Neuronal stem cell (in vitro differentiated cells): ENCODE measurements at regions not wholly inside any gene's neighbourhood (a gene's known extent, or its start where the extent isn't known, plus 50 kb on each side); places are given as distances from the start of the nearest gene placed in this dataset.
"Not testable (repeated sequence)": the region's sequence is repeated elsewhere in the genome, so short reads cannot be mapped to it uniquely, and the experiment has no call there.

Source experiments
- DNase-seq: peaks from one replicate; pipeline ENCODE4 v3.0.0-alpha.2; 2013; ENCODE audit warnings: low spot score
- H2AFZ ChIP-seq: one replicate; pipeline ENCODE4 v1.6.1; 2013; ENCODE audit warnings: mild to moderate bottlenecking, low read length, inconsistent platforms
- H2AK5ac ChIP-seq: 2 replicates; pipeline ENCODE4 v1.6.1; 2013; ENCODE audit warnings: low read depth, mild to moderate bottlenecking, inconsistent platforms, low read length, moderate library complexity, mixed read lengths
- H2BK120ac ChIP-seq: 2 replicates; pipeline ENCODE4 v1.6.1; 2013; ENCODE audit warnings: low read depth, mild to moderate bottlenecking, inconsistent platforms, low read length, moderate library complexity, mixed read lengths
- H2BK12ac ChIP-seq: one replicate; pipeline ENCODE4 v1.6.1; 2013; ENCODE audit warnings: low read length, inconsistent platforms
- H2BK15ac ChIP-seq: 2 replicates; pipeline ENCODE4 v1.6.1; 2013; ENCODE audit warnings: mild to moderate bottlenecking, low read length, inconsistent platforms, mixed read lengths
- H2BK5ac ChIP-seq: one replicate; pipeline ENCODE4 v1.6.1; 2013; ENCODE audit warnings: inconsistent platforms, mild to moderate bottlenecking, low read length, moderate library complexity
- H3K14ac ChIP-seq: one replicate; pipeline ENCODE4 v1.6.1; 2013; ENCODE audit warnings: low read length, inconsistent platforms
- H3K18ac ChIP-seq: 2 replicates; pipeline ENCODE4 v1.6.1; 2013; ENCODE audit warnings: low read length, inconsistent platforms
- H3K23ac ChIP-seq: 2 replicates; pipeline ENCODE4 v1.6.1; 2013; ENCODE audit warnings: low read depth, mild to moderate bottlenecking, mixed read lengths, low read length, inconsistent platforms; ENCODE audit not compliant: poor library complexity
- H3K27ac ChIP-seq: replicated peaks from 3 replicates; pipeline ENCODE4 v1.5.1; 2013; ENCODE audit warnings: low read length, inconsistent platforms
- H3K27me3 ChIP-seq, 3 experiments: 2 replicates each; pipeline ENCODE4 v1.6.1; 2013; ENCODE audit warnings: low read length in 3 of 3, mild to moderate bottlenecking in 2 of 3, inconsistent platforms in 1 of 3, low read depth in 1 of 3, mixed read lengths in 1 of 3, moderate library complexity in 1 of 3; ENCODE audit not compliant: control insufficient read depth in 3 of 3, insufficient read depth in 3 of 3
- H3K36me3 ChIP-seq, 2 donors: replicated peaks in 1 of 2; 2 replicates each; pipeline ENCODE4 v1.6.1; 2013; ENCODE audit warnings: low read length in 2 of 2; ENCODE audit not compliant: control insufficient read depth in 2 of 2, insufficient read depth in 2 of 2
- H3K4ac ChIP-seq: 2 replicates; pipeline ENCODE4 v1.6.1; 2013; ENCODE audit warnings: inconsistent platforms, mild to moderate bottlenecking, low read length, moderate library complexity
- H3K4me1 ChIP-seq, 2 donors: 1 replicate in 1 of 2; 2 replicates in 1 of 2; pipeline ENCODE4 v1.6.1; 2013; ENCODE audit warnings: low read length in 2 of 2, low read depth in 1 of 2; ENCODE audit not compliant: control insufficient read depth in 2 of 2, insufficient read depth in 1 of 2
- H3K4me2 ChIP-seq: one replicate; pipeline ENCODE4 v1.6.1; 2013; ENCODE audit warnings: mild to moderate bottlenecking, low read length, inconsistent platforms; ENCODE audit not compliant: insufficient read depth, poor library complexity, severe bottlenecking
- H3K4me3 ChIP-seq, 2 donors: 2 replicates each; pipeline ENCODE4 v1.5.1; 2013; ENCODE audit warnings: low read length in 2 of 2, mild to moderate bottlenecking in 2 of 2, inconsistent platforms in 1 of 2, moderate library complexity in 1 of 2
- H3K79me1 ChIP-seq: one replicate; pipeline ENCODE4 v1.6.1; 2013; ENCODE audit warnings: low read depth, mild to moderate bottlenecking, inconsistent platforms, low read length, moderate library complexity
- H3K9ac ChIP-seq: one replicate; pipeline ENCODE4 v1.6.1; 2013; ENCODE audit warnings: mild to moderate bottlenecking, low read depth, low read length, inconsistent platforms; ENCODE audit not compliant: poor library complexity
- H3K9me3 ChIP-seq, 2 donors: replicated peaks in 1 of 2; 2 replicates each; pipeline versions ENCODE3 to v1.6.1; 2013; ENCODE audit warnings: low read length in 2 of 2, mild to moderate bottlenecking in 2 of 2, inconsistent platforms in 1 of 2, low read depth in 1 of 2, mixed read lengths in 1 of 2, moderate library complexity in 1 of 2; ENCODE audit not compliant: control insufficient read depth in 2 of 2, insufficient read depth in 1 of 2
- H4K8ac ChIP-seq: one replicate; pipeline ENCODE4 v1.6.1; 2013; ENCODE audit warnings: low read depth, mild to moderate bottlenecking, inconsistent platforms, low read length, moderate library complexity
- H4K91ac ChIP-seq: one replicate; pipeline ENCODE4 v1.6.1; 2013; ENCODE audit warnings: low read length, low read depth, mild to moderate bottlenecking, inconsistent platforms; ENCODE audit not compliant: poor library complexity
- WGBS, 2 donors: extraction: QIAGEN DNeasy Blood & Tissue Kit; methylation state at CpG; one replicate each; pipeline ENCODE4 v1.1.7; 2013; ENCODE audit warnings: missing lambda C conversion rate in 2 of 2, mixed read lengths in 1 of 2; ENCODE audit not compliant: insufficient read length in 2 of 2, insufficient replicate concordance in 1 of 2; ENCODE audit errors: extremely low coverage in 2 of 2; 5-methylcytosine and 5-hydroxymethylcytosine counted together

DNA sequence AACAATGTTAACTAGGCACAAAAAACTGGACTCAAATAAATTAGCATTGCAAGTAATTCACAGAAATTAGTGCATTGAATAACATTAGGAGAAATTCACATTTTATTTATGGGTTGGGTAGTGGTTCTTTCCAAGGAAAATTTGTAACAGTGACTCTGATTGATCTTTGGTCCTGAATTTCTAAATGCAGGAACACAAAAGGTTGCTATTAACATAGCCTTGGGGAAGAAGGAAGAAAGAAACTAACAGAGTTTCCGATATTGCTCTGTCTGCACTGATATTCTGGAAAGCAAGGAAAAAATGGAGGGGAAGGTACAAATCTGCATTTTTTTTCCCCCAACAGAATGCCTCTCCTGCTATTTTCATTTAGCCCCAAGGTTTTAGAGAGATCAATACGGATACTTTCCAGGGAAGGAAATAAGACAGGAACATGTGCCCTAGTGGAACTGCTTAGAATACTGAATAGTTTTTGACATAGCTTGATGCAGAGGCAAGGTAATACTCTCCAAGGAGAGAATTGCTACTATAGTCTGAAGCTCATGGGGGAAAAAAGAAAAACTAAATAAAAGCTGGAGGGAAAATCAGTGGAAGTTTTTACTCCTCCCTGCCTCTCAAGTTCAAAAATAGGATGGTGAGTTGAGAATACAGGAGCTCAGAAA lies 490.1 kb downstream of the RAPGEF2 start:
- no CpG with 5 or more reads among the region's 2 CpGs for WGBS, 2 donors
- H4K8ac ChIP-seq = no peak overlapping the region
- no peak overlapping the region for H3K14ac ChIP-seq
- no peak overlapping the region for H2BK12ac ChIP-seq
- no peak overlapping the region for H3K27ac ChIP-seq
- H2AFZ ChIP-seq = peak overlapping the region; percentile 52
- no peak overlapping the region for H3K9ac ChIP-seq
- no peak overlapping the region for H2BK120ac ChIP-seq
- H3K27me3 ChIP-seq = no peaks in the 10 kb centered on the region
- H3K4me2 ChIP-seq = no peak overlapping the region
- H2BK5ac ChIP-seq = no peak overlapping the region
- H3K79me1 ChIP-seq = no peaks in the 10 kb centered on the region
- no peaks in the 10 kb centered on the region for H3K9me3 ChIP-seq
- no peak for DNase-seq
- no peak overlapping the region for H3K4ac ChIP-seq
- H3K36me3 ChIP-seq = no peaks in the 10 kb centered on the region
- no peak overlapping the region for H2AK5ac ChIP-seq
- H2BK15ac ChIP-seq = no peak overlapping the region
- H3K23ac ChIP-seq = no peak overlapping the region
- H3K18ac ChIP-seq = no peak overlapping the region
- H3K4me3 ChIP-seq = no peak overlapping the region
- no peak overlapping the region for H4K91ac ChIP-seq
- peaks cover 0 to 6% of the 10 kb centered on the region in 2 donors for H3K4me1 ChIP-seq

DNA sequence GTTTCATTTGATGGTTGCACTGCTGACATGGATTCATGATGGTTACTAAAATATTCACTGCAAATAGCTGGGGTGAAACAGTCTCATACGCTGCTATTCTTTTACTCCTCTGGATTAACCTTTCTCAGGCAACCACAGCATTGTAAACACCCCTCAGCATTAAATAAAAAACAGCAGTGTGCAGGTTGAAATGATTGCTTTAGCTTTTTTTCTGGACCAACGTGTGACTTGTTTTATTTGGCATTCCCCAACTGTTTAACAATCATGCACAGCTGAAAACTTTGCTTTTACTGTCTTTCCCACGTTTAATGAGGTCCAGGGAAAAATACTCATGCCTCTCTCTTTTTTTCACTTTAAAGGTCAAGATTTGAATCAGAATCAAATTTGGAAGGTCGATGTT lies 490.8 kb downstream of the RAPGEF2 start:
- WGBS, 2 donors = no CpG with 5 or more reads among the region's 4 CpGs
- H3K14ac ChIP-seq = no peak overlapping the region
- no peak overlapping the region for H4K91ac ChIP-seq
- no peak overlapping the region for H2BK120ac ChIP-seq
- H3K4me3 ChIP-seq = no peak overlapping the region
- no peaks in the 10 kb centered on the region for H3K79me1 ChIP-seq
- H2BK12ac ChIP-seq = no peak overlapping the region
- no peak overlapping the region for H3K4ac ChIP-seq
- no peak overlapping the region for H2BK15ac ChIP-seq
- H3K36me3 ChIP-seq = no peaks in the 10 kb centered on the region
- no peak overlapping the region for H4K8ac ChIP-seq
- H3K4me1 ChIP-seq = peaks cover 0 to 6% of the 10 kb centered on the region in 2 donors
- no peak overlapping the region for H3K18ac ChIP-seq
- H3K27me3 ChIP-seq = no peaks in the 10 kb centered on the region
- no peaks in the 10 kb centered on the region for H3K9me3 ChIP-seq
- peak overlapping the region; percentile 52 for H2AFZ ChIP-seq
- H3K27ac ChIP-seq = no peak overlapping the region
- no peak overlapping the region for H3K9ac ChIP-seq
- H2AK5ac ChIP-seq = no peak overlapping the region
- no peak for DNase-seq
- no peak overlapping the region for H3K23ac ChIP-seq
- no peak overlapping the region for H3K4me2 ChIP-seq
- H2BK5ac ChIP-seq = no peak overlapping the region

DNA sequence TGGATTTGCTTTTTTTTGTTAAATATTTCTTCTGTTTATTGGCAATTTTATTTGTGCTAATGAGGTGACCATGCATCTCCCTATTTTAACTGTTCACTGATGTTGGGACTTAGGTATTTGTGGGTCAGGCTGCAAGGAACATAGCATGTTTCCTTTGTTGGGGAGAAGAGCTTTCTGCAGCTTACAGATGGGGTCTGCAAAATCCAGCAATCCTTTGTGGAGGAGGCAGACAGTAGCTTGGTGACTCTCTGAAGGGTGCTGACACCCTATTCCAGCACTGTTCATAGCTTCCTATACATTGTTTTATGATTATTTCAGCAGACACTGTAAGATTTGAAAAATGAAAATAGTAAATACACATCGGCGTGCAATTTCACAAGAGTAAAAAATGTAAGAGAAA lies 491.7 kb downstream of the RAPGEF2 start:
- no CpG with 5 or more reads among the region's 2 CpGs for WGBS, 2 donors
- DNase-seq = no peak

DNA sequence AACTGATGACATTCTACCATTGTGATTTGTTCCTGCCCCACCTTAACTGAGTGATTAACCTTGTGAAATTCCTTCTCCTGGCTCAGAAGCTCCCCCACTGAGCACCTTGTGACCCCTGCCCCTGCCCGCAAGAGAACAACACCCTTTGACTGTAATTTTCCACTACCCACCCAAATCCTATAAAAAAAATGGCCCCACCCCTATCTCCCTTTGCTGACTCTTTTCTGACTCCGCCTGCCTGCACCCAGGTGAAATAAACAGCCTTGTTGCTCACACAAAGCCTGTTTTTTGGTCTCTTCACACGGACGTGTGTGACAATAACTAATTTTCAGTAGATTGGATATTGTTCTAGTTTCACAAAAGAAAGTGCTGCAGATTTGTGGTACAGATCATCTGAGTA lies 492.2 kb downstream of the RAPGEF2 start:
- H3K36me3 ChIP-seq, H3K4me3 ChIP-seq, H3K4me2 ChIP-seq, H3K4ac ChIP-seq, H3K23ac ChIP-seq, DNase-seq, H2AFZ ChIP-seq, H3K9ac ChIP-seq, H3K14ac ChIP-seq, H3K27me3 ChIP-seq, H4K91ac ChIP-seq, H3K4me1 ChIP-seq, H2BK15ac ChIP-seq, H3K9me3 ChIP-seq, H2BK120ac ChIP-seq, H3K18ac ChIP-seq, H2AK5ac ChIP-seq, H2BK5ac ChIP-seq, H2BK12ac ChIP-seq, H3K79me1 ChIP-seq, H4K8ac ChIP-seq: not testable (repeated sequence)
- no CpG with 5 or more reads among the region's 4 CpGs for WGBS, 2 donors
- H3K27ac ChIP-seq = peak overlapping the region; percentile 40

More for the DNA sequence above, 491.7 kb downstream of the RAPGEF2 start:
- H3K4me2 ChIP-seq = no peak overlapping the region
- H3K14ac ChIP-seq = no peak overlapping the region
- H4K91ac ChIP-seq = no peak overlapping the region
- no peak overlapping the region for H2BK5ac ChIP-seq
- no peak overlapping the region for H2BK12ac ChIP-seq
- no peak overlapping the region for H3K18ac ChIP-seq
- no peak overlapping the region for H3K23ac ChIP-seq
- no peak overlapping the region for H2AK5ac ChIP-seq
- H3K27me3 ChIP-seq = no peaks in the 10 kb centered on the region
- no peak overlapping the region for H2BK15ac ChIP-seq
- no peak overlapping the region for H2AFZ ChIP-seq
- H2BK120ac ChIP-seq = no peak overlapping the region
- H3K9me3 ChIP-seq = no peaks in the 10 kb centered on the region
- H3K4me3 ChIP-seq = no peak overlapping the region
- H4K8ac ChIP-seq = no peak overlapping the region
- H3K79me1 ChIP-seq = no peaks in the 10 kb centered on the region
- H3K4ac ChIP-seq = no peak overlapping the region
- H3K36me3 ChIP-seq = no peaks in the 10 kb centered on the region
- H3K27ac ChIP-seq = peak overlapping the region; percentile 63
- peaks cover 0 to 6% of the 10 kb centered on the region in 2 donors for H3K4me1 ChIP-seq
- H3K9ac ChIP-seq = no peak overlapping the region
